ENCODE measurements at regions not wholly inside any gene's neighbourhood (a gene's known extent, or its start where the extent isn't known, plus 50 kb on each side); places are given as distances from the start of the nearest gene placed in this dataset.

DNA sequence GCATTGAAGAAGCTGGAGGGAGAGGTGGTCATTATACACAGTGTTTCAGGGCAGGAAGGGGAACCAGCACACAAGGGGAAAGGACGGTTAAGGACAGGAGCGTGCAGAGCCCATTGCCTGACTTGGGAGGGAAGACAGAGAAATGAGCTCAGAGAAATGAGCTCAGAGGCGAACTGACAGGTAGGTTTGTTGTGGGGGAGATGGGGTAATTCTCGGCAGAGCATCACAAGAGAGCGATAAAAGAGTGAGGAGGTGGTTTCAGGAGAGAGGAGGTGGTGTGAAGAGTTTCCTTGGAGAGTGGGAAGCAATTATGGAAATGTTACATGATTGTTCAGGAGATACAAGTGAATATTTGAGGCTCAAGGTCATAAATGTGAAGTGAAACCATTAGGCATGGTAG, 61.0 kb downstream of the MRGPRX1 start:
- H3K9ac ChIP-seq (ENCODE audit: low read length), result no peak overlapping the region
- H3K27ac ChIP-seq (ENCODE audit: low read length), result no peak overlapping the region
- H3K27me3 ChIP-seq (ENCODE audit: control insufficient read depth, insufficient read depth, low read length), result no peaks in the 10 kb centered on the region
- no peaks in the 10 kb centered on the region for H3K4me1 ChIP-seq (ENCODE audit: control insufficient read depth, low read depth, low read length)
- no peaks in the 10 kb centered on the region for H3K36me3 ChIP-seq (ENCODE audit: control insufficient read depth, low read depth, low read length)
- H3K4me3 ChIP-seq (ENCODE audit: low read length), result no peak overlapping the region
- no peaks in the 10 kb centered on the region for H3K9me3 ChIP-seq (ENCODE audit: control insufficient read depth, low read depth, low read length)

DNA sequence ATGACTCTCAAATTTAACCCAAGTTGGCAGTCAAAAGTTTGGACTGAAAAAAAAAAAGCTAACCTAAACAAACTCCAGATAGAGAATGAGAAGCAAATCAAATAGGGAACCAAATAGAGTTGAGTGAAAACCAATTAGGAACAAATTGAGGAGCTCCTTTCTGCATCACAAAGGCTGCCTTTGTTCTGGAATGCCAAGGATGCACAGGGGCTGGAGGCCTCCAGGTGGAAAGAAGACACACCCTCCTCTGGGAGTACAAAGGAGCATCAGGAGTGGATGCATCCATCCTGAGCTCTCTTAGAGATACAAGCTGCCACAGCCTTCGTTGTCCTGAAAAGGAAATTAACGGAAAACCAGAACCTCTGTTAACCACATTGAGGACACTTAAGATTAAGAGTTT, 73.3 kb downstream of the MRGPRX1 start:
- Histone ChIP-seq H3K9me3 (ENCODE audit: control insufficient read depth, low read depth, low read length) (no peaks in the 10 kb centered on the region), H3K27me3 (ENCODE audit: control insufficient read depth, insufficient read depth, low read length) (no peaks in the 10 kb centered on the region), H3K36me3 (ENCODE audit: control insufficient read depth, low read depth, low read length) (no peaks in the 10 kb centered on the region), H3K9ac (ENCODE audit: low read length) (no peak overlapping the region), H3K4me3 (ENCODE audit: low read length) (peak overlapping the region; percentile 44), H3K27ac (ENCODE audit: low read length) (peak overlapping the region; percentile 6), H3K4me1 (ENCODE audit: control insufficient read depth, low read depth, low read length) (peaks cover 19% of the 10 kb centered on the region)

DNA sequence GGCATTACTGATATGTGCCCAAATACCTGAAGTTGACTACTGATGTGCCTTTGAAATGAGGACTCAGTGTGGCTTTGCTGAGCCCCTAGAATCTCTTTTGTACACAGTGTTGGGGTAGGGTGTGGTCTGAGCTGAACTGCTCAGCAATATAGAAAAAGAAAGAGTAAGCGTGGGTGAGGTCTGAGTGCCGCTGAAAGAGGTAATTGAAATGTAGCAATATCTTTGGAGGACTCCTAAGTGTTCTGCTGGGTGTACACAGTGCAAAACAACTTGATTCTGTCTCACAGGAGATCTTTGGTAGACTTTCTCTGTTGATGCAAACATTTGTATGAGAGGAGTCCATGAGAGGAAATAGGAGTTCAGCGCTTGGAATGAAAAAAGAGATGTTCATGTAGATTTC, 73.7 kb upstream of the PTPN5 start:
- no peaks in the 10 kb centered on the region for H3K36me3 ChIP-seq (ENCODE audit: control insufficient read depth, low read depth, low read length)
- no peaks in the 10 kb centered on the region for H3K27me3 ChIP-seq (ENCODE audit: control insufficient read depth, insufficient read depth, low read length)
- peaks cover 19% of the 10 kb centered on the region for H3K4me1 ChIP-seq (ENCODE audit: control insufficient read depth, low read depth, low read length)
- no peak overlapping the region for H3K9ac ChIP-seq (ENCODE audit: low read length)
- peak overlapping the region; percentile 44 for H3K4me3 ChIP-seq (ENCODE audit: low read length)
- H3K27ac ChIP-seq (ENCODE audit: low read length), result peak overlapping the region; percentile 6
- H3K9me3 ChIP-seq (ENCODE audit: control insufficient read depth, low read depth, low read length), result no peaks in the 10 kb centered on the region

DNA sequence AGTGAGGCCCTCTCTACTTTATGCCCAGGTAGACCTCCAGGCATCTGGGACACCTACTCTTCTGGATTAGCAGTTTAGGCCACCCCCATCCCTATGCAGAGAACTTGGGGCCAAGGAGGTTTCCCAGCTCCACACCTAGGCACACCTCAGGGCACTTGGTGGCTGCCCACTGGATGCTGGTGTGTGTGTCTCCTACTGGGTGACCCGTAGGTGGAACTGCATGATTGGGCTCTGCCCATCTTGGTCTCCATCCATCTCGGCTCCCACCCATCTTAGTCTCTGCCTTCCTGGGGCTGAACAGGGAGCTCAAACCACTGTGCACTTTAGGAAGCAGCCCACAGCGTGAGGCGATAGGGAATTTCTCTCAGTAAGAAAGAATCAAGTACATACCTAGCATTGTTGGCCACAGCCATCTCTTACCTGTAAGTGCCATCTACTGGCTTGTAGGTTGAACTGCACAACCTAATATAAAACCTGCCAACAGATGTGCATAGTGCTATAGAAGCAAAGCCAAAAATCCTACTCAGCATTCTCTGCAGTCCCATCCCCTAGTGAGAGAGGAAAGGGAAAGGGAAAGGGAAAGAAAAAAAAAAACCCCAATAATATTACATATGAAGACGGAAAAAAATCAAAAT, 61.6 kb upstream of the PTPN5 start:
- Histone ChIP-seq H3K27me3 (ENCODE audit: control insufficient read depth, insufficient read depth, low read length) (no peaks in the 10 kb centered on the region), H3K27ac (ENCODE audit: low read length) (no peak overlapping the region), H3K4me3 (ENCODE audit: low read length) (no peak overlapping the region), H3K36me3 (ENCODE audit: control insufficient read depth, low read depth, low read length) (no peaks in the 10 kb centered on the region), H3K4me1 (ENCODE audit: control insufficient read depth, low read depth, low read length) (no peaks in the 10 kb centered on the region), H3K9me3 (ENCODE audit: control insufficient read depth, low read depth, low read length) (no peaks in the 10 kb centered on the region), H3K9ac (ENCODE audit: low read length) (no peak overlapping the region)

DNA sequence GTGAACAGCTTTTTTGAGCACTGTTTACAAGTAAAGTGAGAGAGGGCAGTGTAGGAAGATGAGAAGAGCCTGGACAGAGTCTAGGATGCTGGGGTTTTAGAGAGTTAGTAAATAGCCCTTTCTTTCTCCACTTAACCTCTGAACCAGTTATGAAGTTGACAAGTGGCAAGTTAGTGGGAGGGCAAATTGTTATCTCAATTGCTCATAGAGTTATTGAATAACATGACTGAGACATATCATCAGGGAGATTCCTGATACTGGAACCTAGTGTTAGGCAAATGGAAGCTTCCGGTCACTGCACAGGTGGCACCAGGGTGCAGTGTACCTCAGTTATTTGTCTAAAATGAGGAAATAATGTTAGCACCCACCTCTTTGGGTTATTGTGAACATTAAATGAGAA, 57.8 kb upstream of the PTPN5 start:
- Histone ChIP-seq H3K9ac (ENCODE audit: low read length) (no peak overlapping the region), H3K4me3 (ENCODE audit: low read length) (no peak overlapping the region), H3K27ac (ENCODE audit: low read length) (no peak overlapping the region)

DNA sequence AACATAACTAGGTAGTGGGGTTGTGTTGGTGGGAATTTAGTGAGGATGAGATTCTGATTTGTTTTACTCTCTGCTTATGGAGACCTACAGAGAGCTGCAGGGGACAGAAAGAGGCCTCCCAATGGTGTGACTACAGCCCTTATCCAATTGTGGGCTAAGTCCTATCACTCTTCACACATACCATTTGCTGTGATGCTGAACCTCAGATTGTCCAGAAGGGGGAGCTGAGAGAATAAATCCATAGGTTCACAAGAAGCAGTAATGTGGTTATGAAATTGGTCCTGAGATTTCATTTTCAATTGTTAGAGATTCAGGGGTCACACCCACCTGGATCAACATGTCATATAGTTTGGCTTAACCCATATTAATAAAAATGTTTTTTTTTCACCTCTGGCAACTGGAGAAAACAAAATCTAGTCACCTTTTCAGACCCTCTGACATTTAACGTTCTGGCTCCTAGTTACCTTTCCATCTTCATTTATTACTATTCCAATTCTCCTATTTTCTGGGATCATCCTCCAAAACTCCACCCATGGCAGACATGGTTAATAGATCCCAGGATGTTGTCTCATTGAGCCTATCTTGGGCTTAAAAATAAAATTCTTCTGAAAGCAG, 53.3 kb upstream of the PTPN5 start:
- no peak overlapping the region for H3K27ac ChIP-seq (ENCODE audit: low read length)
- no peaks in the 10 kb centered on the region for H3K36me3 ChIP-seq (ENCODE audit: control insufficient read depth, low read depth, low read length)
- H3K9ac ChIP-seq (ENCODE audit: low read length), result no peak overlapping the region
- H3K9me3 ChIP-seq (ENCODE audit: control insufficient read depth, low read depth, low read length), result no peaks in the 10 kb centered on the region
- H3K27me3 ChIP-seq (ENCODE audit: control insufficient read depth, insufficient read depth, low read length), result no peaks in the 10 kb centered on the region
- no peak overlapping the region for H3K4me3 ChIP-seq (ENCODE audit: low read length)
- no peaks in the 10 kb centered on the region for H3K4me1 ChIP-seq (ENCODE audit: control insufficient read depth, low read depth, low read length)

More for the DNA sequence above, 57.8 kb upstream of the PTPN5 start:
- Histone ChIP-seq H3K36me3 (ENCODE audit: control insufficient read depth, low read depth, low read length) (no peaks in the 10 kb centered on the region), H3K4me1 (ENCODE audit: control insufficient read depth, low read depth, low read length) (no peaks in the 10 kb centered on the region), H3K9me3 (ENCODE audit: control insufficient read depth, low read depth, low read length) (no peaks in the 10 kb centered on the region), H3K27me3 (ENCODE audit: control insufficient read depth, insufficient read depth, low read length) (no peaks in the 10 kb centered on the region)

All from iPS-18a (cell line).